ENCODE measurements at regions not wholly inside any gene's neighbourhood (a gene's known extent, or its start where the extent isn't known, plus 50 kb on each side); places are given as distances from the start of the nearest gene placed in this dataset.

- DNase-seq (ENCODE audit: low spot score), result no peak
- TF ChIP-seq, protein P1, sequence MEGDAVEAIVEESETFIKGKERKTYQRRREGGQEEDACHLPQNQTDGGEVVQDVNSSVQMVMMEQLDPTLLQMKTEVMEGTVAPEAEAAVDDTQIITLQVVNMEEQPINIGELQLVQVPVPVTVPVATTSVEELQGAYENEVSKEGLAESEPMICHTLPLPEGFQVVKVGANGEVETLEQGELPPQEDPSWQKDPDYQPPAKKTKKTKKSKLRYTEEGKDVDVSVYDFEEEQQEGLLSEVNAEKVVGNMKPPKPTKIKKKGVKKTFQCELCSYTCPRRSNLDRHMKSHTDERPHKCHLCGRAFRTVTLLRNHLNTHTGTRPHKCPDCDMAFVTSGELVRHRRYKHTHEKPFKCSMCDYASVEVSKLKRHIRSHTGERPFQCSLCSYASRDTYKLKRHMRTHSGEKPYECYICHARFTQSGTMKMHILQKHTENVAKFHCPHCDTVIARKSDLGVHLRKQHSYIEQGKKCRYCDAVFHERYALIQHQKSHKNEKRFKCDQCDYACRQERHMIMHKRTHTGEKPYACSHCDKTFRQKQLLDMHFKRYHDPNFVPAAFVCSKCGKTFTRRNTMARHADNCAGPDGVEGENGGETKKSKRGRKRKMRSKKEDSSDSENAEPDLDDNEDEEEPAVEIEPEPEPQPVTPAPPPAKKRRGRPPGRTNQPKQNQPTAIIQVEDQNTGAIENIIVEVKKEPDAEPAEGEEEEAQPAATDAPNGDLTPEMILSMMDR (IDR thresholded peaks at IDR 0.05; ENCODE audit: extremely low read depth, missing control alignments), result no peak
These were observed 110.9 kb upstream of the MGAT4C start for GRCh38 chr12:86367137-86367536.

GRCh38 chr12:86349196-86349595 is 93.0 kb upstream of the MGAT4C start:
- TF ChIP-seq, protein P1 (IDR thresholded peaks at IDR 0.05; ENCODE audit: extremely low read depth, missing control alignments), result no peak
- no peak for DNase-seq (ENCODE audit: low spot score)

GRCh38 chr12:86333955-86334522 is 77.8 kb upstream of the MGAT4C start:
- no peak for DNase-seq (ENCODE audit: low spot score)
- TF ChIP-seq, protein P1 (IDR thresholded peaks at IDR 0.05; ENCODE audit: extremely low read depth, missing control alignments), result no peak

- TF ChIP-seq, protein P1 (IDR thresholded peaks at IDR 0.05; ENCODE audit: extremely low read depth, missing control alignments), result no peak
- no peak for DNase-seq (ENCODE audit: low spot score)
These were observed 75.3 kb upstream of the MGAT4C start for GRCh38 chr12:86331457-86331856.

GRCh38 chr12:86331012-86331411 is 74.8 kb upstream of the MGAT4C start:
- no peak for DNase-seq (ENCODE audit: low spot score)
- TF ChIP-seq, protein P1 (IDR thresholded peaks at IDR 0.05; ENCODE audit: extremely low read depth, missing control alignments), result no peak

DNA sequence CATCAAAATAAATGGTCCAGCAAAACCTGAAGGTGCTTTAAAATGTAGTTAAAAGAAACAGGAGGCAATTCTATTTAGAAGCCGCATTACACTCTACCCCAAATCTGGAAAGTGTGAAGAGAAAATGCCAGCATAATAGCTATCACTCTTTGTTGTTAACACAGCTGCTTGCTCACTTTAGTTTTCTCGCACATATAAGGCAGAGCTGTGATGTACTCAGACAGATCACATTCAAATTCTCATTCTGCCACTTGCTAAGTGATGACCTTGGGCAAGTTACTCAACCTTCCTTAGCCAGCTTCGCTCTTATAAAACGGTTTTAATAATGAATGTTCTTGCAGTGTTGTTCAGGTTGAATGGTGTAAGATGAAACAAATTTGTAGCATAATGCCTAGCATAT is 56.0 kb upstream of the MGAT4C start:
- no peak for DNase-seq (ENCODE audit: low spot score)
- TF ChIP-seq, protein P1 (IDR thresholded peaks at IDR 0.05; ENCODE audit: extremely low read depth, missing control alignments), result no peak

All from GM20000 (cell line).